Activated naive CD4-positive, alpha-beta T cell treated with anti-CD3 and anti-CD28 coated beads for 36 hours (primary cell): ENCODE measurements at regions not wholly inside any gene's neighbourhood (a gene's known extent, or its start where the extent isn't known, plus 50 kb on each side); places are given as distances from the start of the nearest gene placed in this dataset.

Experiments
- CTCF ChIA-PET: fragments of 350-600 bp; sonication (Branson Sonifier 250); formaldehyde crosslinking; loops from one replicate; lab custom pipeline; 2021; ENCODE audit warnings: antibody characterized with exemption; lab: Charles Lee
- DNase-seq: peaks from one replicate; pipeline ENCODE4 v3.0.0-alpha.2; 2020
- H3K27ac Mint-ChIP-seq: one replicate; pipeline ENCODE4 v1.8.0; 2021; ENCODE audit warnings: mild to moderate bottlenecking, mixed read lengths
- H3K27me3 Mint-ChIP-seq: one replicate; pipeline ENCODE4 v1.8.0; 2021; ENCODE audit warnings: low read depth, mixed read lengths
- H3K36me3 Mint-ChIP-seq: one replicate; pipeline ENCODE4 v1.8.0; 2021; ENCODE audit warnings: low read depth, mixed read lengths
- H3K4me1 Mint-ChIP-seq: one replicate; pipeline ENCODE4 v1.8.0; 2021; ENCODE audit warnings: low read depth, mixed read lengths
- H3K4me3 Mint-ChIP-seq: one replicate; pipeline ENCODE4 v1.8.0; 2021; ENCODE audit warnings: mild to moderate bottlenecking, moderate library complexity, mixed read lengths
- H3K9me3 Mint-ChIP-seq: one replicate; pipeline ENCODE4 v1.8.0; 2021; ENCODE audit warnings: mixed read lengths
- intact Hi-C: fragments of 100-400 bp; cut with micrococcal nuclease; formaldehyde crosslinking; loops from one replicate; pipeline ENCODE4 v1.15.1; 2023

DNA sequence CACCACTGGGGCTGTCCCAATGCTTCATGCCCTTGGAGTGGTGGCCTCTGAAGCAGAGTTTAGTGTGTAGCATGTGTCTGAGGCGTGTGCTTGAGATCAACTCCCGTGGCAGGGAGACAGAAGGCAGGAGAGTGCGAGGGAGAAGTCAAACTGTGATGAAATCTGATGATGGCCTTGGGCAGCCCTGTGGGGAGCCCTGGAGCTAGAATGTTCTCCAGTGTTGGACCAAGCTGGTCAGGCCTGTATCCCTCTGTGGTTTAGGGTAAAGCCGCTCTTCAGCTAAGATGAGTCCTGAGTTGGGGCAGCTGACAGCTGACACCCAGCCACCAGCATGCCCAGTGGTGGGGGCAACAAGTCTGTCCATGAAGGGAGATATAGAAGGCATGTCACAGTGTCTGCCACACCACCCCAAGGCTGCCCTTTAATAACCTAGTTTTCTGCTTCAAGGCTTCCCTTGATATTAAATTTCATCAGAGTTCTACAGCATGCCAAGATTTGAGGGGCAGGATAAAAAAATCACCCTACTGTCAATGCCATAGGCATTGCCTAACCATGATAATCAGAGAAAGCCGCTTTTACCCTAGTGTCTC lies 170.5 kb upstream of the SVIL start:
- Mint-ChIP-seq H3K4me1 (peaks cover 13% of the 10 kb centered on the region), H3K36me3 (no peaks in the 10 kb centered on the region), H3K4me3 (no peak overlapping the region), H3K9me3 (peaks cover 7% of the 10 kb centered on the region), H3K27ac (no peak overlapping the region), H3K27me3 (peaks cover 14% of the 10 kb centered on the region)
- intact Hi-C loops = loop anchor here (2.0 kb wide), 1 partner anchor 146 kb away; no protein-coding TSS in a partner anchor
- DNase-seq = no peak
- CTCF ChIA-PET = interaction anchor here (0.6 kb wide), 1 partner anchor 226 kb away, joined by 3 read pairs; no protein-coding TSS in a partner anchor

DNA sequence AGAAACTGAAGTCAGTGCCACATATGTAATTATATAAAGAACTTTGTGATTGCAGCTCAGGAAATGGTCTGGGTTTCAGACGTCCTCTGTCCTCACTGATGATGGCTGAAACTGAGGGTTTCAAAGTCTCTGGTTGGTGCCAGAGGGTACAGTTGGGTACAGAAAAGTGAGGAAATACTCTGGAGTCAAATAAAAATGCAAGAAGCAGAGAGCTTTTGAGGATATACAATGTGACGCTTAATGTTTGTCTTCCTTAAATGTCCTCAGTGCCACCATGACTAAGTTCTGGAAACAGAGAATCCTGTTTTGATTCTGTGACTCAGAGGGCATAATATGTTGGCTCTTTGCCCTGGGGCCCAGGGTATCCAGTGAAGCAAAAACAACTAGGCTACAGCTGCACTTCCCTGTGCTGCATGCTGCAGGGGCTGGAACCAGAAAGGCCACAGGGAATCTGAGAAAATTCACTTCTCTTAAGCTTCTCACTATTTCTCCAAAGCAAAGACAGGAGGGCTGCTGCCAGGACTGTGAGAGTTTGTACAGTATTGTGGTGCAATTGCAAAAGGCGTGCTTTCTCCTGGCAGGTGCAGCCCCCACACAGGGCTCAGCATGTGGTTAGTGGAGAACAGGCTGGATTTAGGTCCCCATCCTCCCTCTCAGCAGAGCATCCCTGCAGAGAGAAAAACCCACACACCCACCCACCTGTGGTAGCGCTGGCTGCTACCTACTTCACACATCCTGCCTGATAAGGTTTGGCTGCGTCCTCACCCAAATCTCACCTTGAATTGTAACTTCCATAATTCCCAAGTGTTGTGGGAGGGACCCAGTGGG lies 169.5 kb upstream of the SVIL start:
- intact Hi-C loops = loop anchor here (2.0 kb wide), 1 partner anchor 145 kb away; no protein-coding TSS in a partner anchor
- H3K4me1 Mint-ChIP-seq = peaks cover 8% of the 10 kb centered on the region
- peak; percentile 41 for DNase-seq
- no peak overlapping the region for H3K27ac Mint-ChIP-seq
- H3K9me3 Mint-ChIP-seq = peaks cover 7% of the 10 kb centered on the region
- no peaks in the 10 kb centered on the region for H3K36me3 Mint-ChIP-seq
- H3K4me3 Mint-ChIP-seq = no peak overlapping the region
- H3K27me3 Mint-ChIP-seq = peaks cover 10% of the 10 kb centered on the region
- CTCF ChIA-PET = no interaction called here

DNA sequence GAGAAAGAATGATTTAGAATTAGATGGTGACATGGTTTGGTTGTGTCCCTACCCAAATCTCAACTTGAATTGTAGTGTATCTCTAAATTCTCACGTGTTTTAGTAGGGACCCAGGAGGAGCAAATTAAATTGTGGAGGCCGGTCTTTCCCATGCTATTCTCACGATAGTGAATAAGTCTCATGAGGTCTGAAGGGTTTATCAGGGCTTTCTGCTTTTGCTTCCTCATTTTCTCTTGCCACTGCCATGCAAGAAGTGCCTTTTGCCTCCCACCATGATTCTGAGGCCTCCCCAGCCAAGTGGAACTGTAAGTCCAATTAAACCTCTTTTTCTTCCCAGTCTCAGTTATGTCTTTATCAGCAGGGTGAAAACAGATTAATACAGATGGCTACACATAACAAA lies 167.4 kb upstream of the SVIL start:
- H3K36me3 Mint-ChIP-seq = no peaks in the 10 kb centered on the region
- no peak for DNase-seq
- peaks cover 7% of the 10 kb centered on the region for H3K9me3 Mint-ChIP-seq
- CTCF ChIA-PET = interaction anchor here (0.6 kb wide), 1 partner anchor 634 kb away, joined by 3 read pairs; no protein-coding TSS in a partner anchor
- peaks cover 6% of the 10 kb centered on the region for H3K27me3 Mint-ChIP-seq
- no peak overlapping the region for H3K27ac Mint-ChIP-seq
- no peak overlapping the region for H3K4me3 Mint-ChIP-seq
- intact Hi-C loops = no loop called here
- H3K4me1 Mint-ChIP-seq = peaks cover 8% of the 10 kb centered on the region

DNA sequence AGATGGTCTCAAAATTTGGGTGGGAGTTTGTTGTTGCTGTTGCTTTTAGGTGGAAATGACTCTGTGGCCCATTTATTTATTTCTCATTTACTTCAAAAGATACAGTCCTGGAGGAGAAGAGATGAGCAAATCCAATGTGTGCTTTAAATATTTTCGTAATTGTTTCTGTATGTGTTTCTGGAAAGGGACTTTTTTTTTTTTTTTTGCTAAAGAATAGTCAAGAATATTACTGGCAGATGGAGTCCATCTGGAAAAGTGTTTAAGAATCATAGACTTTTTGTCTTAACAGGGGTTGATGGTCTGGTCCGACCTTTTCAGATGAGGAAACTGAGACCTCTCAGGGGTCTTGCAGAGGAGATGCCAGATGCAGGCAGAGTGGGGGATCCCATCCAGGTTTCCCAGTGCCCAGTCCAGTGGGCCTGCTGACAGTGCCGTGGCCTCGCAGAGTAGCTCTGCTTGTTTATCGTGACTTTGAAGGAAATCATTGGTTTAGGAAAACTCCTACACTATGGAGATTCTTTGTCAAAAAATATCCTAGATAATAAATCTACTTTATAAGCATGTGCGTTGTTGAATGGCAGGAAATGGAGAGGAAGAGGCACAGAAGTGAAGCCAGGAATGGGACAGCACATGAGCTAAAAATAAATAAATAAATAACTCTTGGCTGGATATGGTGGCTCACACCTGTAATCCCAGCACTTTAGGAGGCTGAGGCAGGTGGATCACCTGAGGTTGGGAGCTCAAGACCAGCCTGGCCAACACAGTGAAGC lies 164.3 kb upstream of the SVIL start:
- Mint-ChIP-seq H3K9me3 (no peaks in the 10 kb centered on the region), H3K4me3 (no peak overlapping the region), H3K27ac (no peak overlapping the region), H3K4me1 (peaks cover 6% of the 10 kb centered on the region), H3K27me3 (peaks cover 2% of the 10 kb centered on the region), H3K36me3 (no peaks in the 10 kb centered on the region)
- CTCF ChIA-PET = no interaction called here
- intact Hi-C loops = no loop called here
- DNase-seq = no peak

DNA sequence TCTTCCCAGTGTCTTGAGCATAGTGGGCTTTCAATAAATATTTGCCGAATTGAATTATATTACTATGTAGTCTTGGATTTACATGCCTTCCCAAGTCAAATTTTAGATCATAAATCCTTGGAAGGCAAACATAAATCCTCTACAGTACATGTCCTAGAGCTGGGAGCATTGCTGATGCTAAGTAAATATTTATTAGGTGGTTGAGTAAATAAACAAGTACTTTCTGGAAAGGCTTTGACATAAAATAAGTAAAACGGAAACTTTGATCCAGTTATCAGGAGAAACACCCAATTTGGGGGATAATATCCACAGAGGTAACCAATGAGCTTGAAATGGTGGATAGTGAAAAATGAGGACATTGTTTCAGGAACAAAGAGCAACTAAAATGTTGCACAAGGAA lies 162.8 kb upstream of the SVIL start:
- no peak for DNase-seq
- Mint-ChIP-seq H3K27me3 (no peaks in the 10 kb centered on the region), H3K36me3 (no peaks in the 10 kb centered on the region), H3K27ac (no peak overlapping the region), H3K9me3 (no peaks in the 10 kb centered on the region), H3K4me3 (no peak overlapping the region), H3K4me1 (no peaks in the 10 kb centered on the region)
- intact Hi-C loops = no loop called here
- CTCF ChIA-PET = no interaction called here

DNA sequence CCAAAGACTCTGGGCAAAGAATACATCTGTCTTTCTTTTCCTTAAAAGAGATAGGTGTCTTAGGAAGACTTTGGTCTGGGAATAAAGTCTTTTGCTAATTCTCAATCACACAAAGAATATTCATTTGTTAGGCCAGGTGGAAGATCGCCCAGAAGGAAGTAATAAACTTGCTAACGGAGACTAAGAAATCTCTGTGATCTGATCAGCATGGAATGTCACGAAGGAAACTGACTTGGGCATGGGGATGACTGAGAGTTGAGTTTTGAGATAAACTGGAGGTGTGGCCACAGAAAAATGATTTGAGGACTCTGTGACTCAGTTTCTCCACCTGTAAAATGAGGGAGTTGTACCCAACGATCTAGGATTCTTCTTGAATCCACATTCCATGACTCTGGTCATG lies 161.1 kb upstream of the SVIL start:
- H3K9me3 Mint-ChIP-seq = no peaks in the 10 kb centered on the region
- no peak overlapping the region for H3K27ac Mint-ChIP-seq
- no peaks in the 10 kb centered on the region for H3K27me3 Mint-ChIP-seq
- CTCF ChIA-PET = no interaction called here
- intact Hi-C loops = no loop called here
- DNase-seq = no peak
- no peaks in the 10 kb centered on the region for H3K36me3 Mint-ChIP-seq
- H3K4me1 Mint-ChIP-seq = no peaks in the 10 kb centered on the region
- H3K4me3 Mint-ChIP-seq = no peak overlapping the region

DNA sequence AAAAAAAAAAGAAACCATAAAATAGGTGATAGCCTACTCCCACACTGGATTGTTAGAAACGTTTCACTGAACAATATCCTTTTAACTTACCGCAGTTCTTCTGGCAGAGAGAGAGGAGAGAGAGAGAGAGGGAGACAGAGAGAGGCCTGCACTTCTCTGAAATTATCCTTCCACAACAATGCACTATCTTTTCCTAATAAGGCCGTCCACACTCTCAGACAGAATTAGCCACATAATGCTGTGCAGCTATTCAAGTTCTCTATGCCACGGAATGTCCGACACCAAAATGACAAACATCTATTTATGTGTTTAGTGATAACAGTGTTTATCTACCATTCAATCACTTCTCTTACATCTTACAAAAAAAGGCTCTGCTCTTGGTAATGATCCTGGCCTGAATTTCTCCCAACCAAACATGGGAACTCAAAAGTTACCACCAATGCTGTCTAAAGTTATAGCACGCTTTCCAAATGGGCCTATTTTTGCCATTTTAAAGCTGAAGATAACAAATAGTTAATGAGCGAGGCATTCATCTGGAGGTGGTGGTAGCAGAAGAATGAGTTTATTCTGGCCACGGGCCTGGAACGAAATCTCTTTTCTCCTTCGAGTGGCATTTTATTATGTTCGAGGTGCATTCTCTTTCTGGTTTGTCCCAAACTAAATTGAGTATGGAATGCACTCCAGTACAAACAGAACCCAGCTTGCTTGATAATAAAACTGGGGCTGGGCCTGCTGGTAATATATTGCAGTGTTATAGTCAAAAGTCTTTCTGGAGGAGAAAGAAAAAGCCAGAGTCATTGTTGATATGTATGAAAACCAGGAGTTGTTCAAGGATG lies 160.2 kb upstream of the SVIL start:
- CTCF ChIA-PET = no interaction called here
- H3K36me3 Mint-ChIP-seq = no peaks in the 10 kb centered on the region
- no peak for DNase-seq
- no peaks in the 10 kb centered on the region for H3K9me3 Mint-ChIP-seq
- H3K4me3 Mint-ChIP-seq = no peak overlapping the region
- no peaks in the 10 kb centered on the region for H3K4me1 Mint-ChIP-seq
- no peaks in the 10 kb centered on the region for H3K27me3 Mint-ChIP-seq
- H3K27ac Mint-ChIP-seq = no peak overlapping the region
- intact Hi-C loops = no loop called here

DNA sequence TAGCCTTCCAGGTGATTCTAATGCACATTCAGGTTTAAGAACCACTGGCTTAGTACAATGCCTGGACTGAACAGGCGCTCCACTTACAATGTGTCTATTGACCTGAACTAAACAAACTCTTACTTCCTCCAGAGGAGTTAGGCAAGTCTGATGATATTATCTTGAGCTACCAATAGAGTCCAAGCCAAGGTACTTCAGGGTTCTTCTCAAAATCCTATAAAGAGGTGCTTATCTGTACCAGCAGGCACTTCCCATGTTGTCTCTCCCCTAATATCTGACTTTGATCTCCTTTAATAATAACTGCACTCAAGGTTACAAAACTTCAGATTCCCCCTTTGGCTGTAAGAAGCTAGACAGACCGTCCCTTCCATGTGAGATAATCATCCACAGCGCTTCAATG lies 157.0 kb upstream of the SVIL start:
- Mint-ChIP-seq H3K27ac (no peak overlapping the region), H3K4me3 (no peak overlapping the region), H3K4me1 (no peaks in the 10 kb centered on the region), H3K9me3 (no peaks in the 10 kb centered on the region), H3K36me3 (no peaks in the 10 kb centered on the region), H3K27me3 (no peaks in the 10 kb centered on the region)
- intact Hi-C loops = no loop called here
- DNase-seq = no peak
- CTCF ChIA-PET = interaction anchor here (0.6 kb wide), 1 partner anchor 22 kb away, joined by 3 read pairs; no protein-coding TSS in a partner anchor

DNA sequence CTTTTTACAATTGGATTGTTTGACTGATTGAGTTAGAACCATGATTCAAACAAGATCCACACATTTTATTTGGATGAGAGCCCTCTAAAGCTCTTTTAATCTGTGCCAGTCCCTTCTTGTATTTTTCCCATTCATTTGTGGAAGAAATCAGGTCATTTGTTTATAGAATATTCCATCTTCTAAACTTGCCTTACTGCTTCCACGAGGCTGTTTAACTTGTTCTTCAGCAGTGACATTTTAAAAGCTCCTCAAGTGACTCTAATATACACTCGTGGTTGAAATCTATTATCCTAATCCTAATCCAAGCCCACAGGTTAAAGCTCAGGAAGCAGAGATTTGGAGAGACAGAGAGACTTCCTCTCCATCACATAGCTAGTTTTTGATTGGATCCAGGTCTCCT lies 155.4 kb upstream of the SVIL start:
- DNase-seq = no peak
- intact Hi-C loops = no loop called here
- H3K9me3 Mint-ChIP-seq = no peaks in the 10 kb centered on the region
- no peak overlapping the region for H3K4me3 Mint-ChIP-seq
- H3K27ac Mint-ChIP-seq = no peak overlapping the region
- no peaks in the 10 kb centered on the region for H3K4me1 Mint-ChIP-seq
- CTCF ChIA-PET = no interaction called here
- H3K27me3 Mint-ChIP-seq = no peaks in the 10 kb centered on the region
- H3K36me3 Mint-ChIP-seq = no peaks in the 10 kb centered on the region

DNA sequence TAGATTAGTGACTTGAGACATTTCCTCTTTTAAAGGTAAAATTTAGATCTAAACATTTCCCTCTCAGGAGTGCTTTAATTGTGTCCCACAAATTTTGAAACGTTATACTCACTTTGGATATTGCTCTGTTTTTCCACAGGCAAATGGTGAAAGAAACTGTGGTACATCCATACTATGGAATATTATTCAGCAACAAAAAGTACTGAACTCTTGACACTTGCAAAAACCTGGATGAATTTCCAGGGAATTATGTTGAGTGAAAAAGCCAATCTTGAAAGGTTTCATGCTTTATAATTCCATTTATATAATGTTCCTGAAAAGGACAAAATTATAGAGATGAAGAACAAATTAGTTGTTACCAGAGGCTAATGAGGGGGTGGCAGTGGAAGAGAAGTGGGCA lies 153.3 kb upstream of the SVIL start:
- H3K4me3 Mint-ChIP-seq = no peak overlapping the region
- no peak overlapping the region for H3K27ac Mint-ChIP-seq
- DNase-seq = no peak
- intact Hi-C loops = no loop called here
- no peaks in the 10 kb centered on the region for H3K9me3 Mint-ChIP-seq
- H3K27me3 Mint-ChIP-seq = no peaks in the 10 kb centered on the region
- CTCF ChIA-PET = no interaction called here
- H3K4me1 Mint-ChIP-seq = no peaks in the 10 kb centered on the region
- H3K36me3 Mint-ChIP-seq = no peaks in the 10 kb centered on the region

DNA sequence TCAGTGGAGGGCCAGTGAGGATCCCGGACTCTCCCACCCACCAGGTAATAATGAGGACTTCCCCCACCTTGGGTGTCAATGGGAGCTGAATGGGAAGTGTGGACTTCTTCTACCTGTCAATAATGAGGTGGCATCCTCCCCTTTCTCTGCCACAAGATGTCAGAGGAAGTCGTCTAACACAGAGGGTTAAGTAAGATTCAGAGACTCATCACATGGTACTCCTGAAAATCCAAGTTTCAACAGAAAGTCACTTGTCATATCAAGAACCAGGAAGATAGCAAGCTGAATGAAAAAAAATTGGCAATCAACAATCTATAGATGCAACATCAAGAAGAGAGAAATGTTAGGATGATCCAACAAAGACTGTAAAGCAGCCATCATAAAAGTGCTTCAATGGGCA lies 150.9 kb upstream of the SVIL start:
- no peaks in the 10 kb centered on the region for H3K9me3 Mint-ChIP-seq
- no peak overlapping the region for H3K27ac Mint-ChIP-seq
- H3K4me1 Mint-ChIP-seq = no peaks in the 10 kb centered on the region
- H3K27me3 Mint-ChIP-seq = peaks cover 8% of the 10 kb centered on the region
- H3K36me3 Mint-ChIP-seq = no peaks in the 10 kb centered on the region
- CTCF ChIA-PET = no interaction called here
- intact Hi-C loops = no loop called here
- no peak for DNase-seq
- H3K4me3 Mint-ChIP-seq = no peak overlapping the region
